ENCODE measurements at regions not wholly inside any gene's neighbourhood (a gene's known extent, or its start where the extent isn't known, plus 50 kb on each side); places are given as distances from the start of the nearest gene placed in this dataset.

DNA sequence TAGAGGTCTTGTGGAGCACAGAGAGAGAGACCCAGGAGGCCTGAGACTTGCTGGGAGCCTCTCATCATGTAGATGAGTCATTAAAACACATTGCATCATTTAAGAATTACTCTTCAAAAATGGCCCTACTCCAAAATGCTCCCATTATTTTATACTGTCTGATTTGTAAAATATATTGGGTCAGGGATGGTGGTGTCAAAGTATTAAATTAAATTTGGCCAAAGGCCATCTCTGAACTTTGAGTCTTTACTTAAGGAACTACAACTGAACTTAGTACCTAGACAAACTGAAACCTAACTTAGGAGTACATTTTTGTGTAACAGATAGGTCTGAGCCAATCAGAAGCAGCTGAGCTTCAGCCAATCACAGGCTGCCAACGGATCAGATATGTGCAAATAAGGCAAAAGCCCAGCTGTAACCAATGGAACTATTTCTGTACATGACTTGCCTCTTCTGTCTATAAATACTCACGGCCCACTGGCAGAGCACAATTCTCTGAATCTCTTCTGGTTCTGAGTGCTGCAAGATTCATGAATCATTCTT lies 657.2 kb downstream of the TLE1 start:
- peak overlapping the region in 1 of 4 donors; percentile 6 for H3K27ac ChIP-seq
- 55 to 70% methylated on average over 2 of the region's 2 CpGs for WGBS, 2 donors

DNA sequence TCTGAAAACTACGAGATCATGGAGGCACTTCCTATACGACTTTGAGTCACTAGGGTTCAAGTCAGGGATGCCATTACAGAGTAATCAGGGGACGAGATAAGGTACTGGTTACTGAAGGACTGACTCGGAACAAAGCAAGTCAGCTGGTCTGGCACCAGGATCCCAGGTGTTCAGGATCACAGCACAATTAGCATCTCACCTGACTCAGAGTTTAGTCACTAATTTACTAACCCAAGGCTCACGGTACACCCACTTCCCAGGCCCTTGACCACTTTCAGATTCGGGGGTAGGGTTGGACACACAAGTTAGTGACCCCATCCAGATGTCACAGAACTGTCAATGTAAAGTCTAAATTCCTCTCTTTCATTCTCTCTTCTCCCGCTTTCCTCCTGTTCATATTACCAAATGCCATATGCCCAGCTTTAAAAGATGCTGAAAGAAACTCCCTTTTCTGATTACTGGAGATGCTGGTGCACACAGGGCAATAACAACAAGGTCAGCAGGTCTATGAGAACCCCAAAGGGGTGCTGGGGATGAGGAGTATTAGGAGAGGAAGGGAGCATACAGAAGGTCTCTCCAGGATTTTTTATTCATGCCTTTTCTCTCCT lies 657.8 kb downstream of the TLE1 start:
- Histone ChIP-seq H3K27me3 (no peaks in the 10 kb centered on the region), H3K4me1 (peaks cover 0 to 6% (median 0%) of the 10 kb centered on the region in 4 donors), H3K4me3 (no peak overlapping the region), H3K27ac (peak overlapping the region in 1 of 4 donors; percentile 6), H3K9me3 (no peaks in the 10 kb centered on the region), H3K36me3 (no peaks in the 10 kb centered on the region)
- WGBS, 2 donors: 64 to 81% methylated on average over 7 of the region's 7 CpGs
- no peak for DNase-seq
- intact Hi-C loops (cut with DNase I): no loop called here
- TF ChIP-seq EP300 (IDR thresholded peaks at IDR 0.05) (no peak), POLR2A (IDR thresholded peaks at IDR 0.05) (no peak), POLR2AphosphoS5 (IDR thresholded peaks at IDR 0.05) (no peak)
- TF ChIP-seq, protein P1, sequence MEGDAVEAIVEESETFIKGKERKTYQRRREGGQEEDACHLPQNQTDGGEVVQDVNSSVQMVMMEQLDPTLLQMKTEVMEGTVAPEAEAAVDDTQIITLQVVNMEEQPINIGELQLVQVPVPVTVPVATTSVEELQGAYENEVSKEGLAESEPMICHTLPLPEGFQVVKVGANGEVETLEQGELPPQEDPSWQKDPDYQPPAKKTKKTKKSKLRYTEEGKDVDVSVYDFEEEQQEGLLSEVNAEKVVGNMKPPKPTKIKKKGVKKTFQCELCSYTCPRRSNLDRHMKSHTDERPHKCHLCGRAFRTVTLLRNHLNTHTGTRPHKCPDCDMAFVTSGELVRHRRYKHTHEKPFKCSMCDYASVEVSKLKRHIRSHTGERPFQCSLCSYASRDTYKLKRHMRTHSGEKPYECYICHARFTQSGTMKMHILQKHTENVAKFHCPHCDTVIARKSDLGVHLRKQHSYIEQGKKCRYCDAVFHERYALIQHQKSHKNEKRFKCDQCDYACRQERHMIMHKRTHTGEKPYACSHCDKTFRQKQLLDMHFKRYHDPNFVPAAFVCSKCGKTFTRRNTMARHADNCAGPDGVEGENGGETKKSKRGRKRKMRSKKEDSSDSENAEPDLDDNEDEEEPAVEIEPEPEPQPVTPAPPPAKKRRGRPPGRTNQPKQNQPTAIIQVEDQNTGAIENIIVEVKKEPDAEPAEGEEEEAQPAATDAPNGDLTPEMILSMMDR (IDR thresholded peaks at IDR 0.05): no peak

More for the DNA sequence above, 657.2 kb downstream of the TLE1 start:
- H3K9me3 ChIP-seq: no peaks in the 10 kb centered on the region
- no peaks in the 10 kb centered on the region for H3K27me3 ChIP-seq
- H3K36me3 ChIP-seq: no peaks in the 10 kb centered on the region
- no peak for DNase-seq
- no peak overlapping the region for H3K4me3 ChIP-seq
- peaks cover 0 to 6% (median 0%) of the 10 kb centered on the region in 4 donors for H3K4me1 ChIP-seq
- TF ChIP-seq EP300 (IDR thresholded peaks at IDR 0.05) (no peak), POLR2AphosphoS5 (IDR thresholded peaks at IDR 0.05) (no peak), POLR2A (IDR thresholded peaks at IDR 0.05) (no peak)
- TF ChIP-seq, protein P1 (IDR thresholded peaks at IDR 0.05): no peak
- intact Hi-C loops (cut with DNase I): no loop called here

DNA sequence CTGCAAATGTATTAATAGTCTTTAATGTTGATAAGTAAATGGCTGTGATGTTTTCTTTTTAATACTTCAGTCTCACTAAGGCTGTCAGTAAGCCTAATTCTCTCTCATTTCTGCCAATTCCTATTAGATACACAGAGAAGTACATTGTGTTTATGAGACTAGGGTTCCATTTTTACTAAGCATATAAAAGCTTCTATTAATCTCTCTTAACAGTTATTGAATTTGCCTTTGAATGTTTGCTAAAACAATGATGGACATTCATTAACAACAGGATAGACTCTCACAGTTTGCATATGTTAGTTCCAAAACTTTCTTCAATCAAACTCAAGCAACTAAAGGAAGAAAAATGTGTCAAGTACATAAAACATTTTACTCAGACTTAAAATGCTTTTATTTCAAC lies 659.3 kb downstream of the TLE1 start:
- intact Hi-C loops (cut with DNase I): no loop called here

DNA sequence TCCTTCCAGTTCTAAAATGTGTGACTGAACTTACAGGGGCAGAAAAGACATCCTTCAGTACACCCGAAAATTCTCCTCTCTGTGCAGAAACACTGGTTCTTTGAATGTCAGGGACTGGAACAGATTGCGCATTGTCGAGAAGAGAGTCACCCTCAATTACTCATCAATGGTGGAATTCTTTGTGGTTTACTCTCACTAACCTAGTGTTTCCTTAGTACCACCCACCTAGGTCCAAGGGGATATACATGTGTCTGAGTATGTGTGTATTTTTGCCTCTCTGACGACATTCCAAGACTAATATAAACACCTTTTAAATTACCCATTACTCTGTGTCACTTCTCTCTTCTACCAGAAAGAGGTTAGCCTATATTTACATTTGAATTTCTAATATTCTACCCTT lies 660.8 kb downstream of the TLE1 start:
- Histone ChIP-seq H3K4me1 (peaks cover 0 to 6% (median 0%) of the 10 kb centered on the region in 4 donors), H3K27me3 (no peaks in the 10 kb centered on the region), H3K27ac (no peak overlapping the region), H3K9me3 (no peaks in the 10 kb centered on the region), H3K36me3 (no peaks in the 10 kb centered on the region), H3K4me3 (no peak overlapping the region)
- intact Hi-C loops (cut with DNase I): no loop called here
- 72 to 85% methylated on average over 4 of the region's 4 CpGs for WGBS, 2 donors
- no peak for TF ChIP-seq POLR2A (IDR thresholded peaks at IDR 0.05)
- TF ChIP-seq POLR2AphosphoS5 (IDR thresholded peaks at IDR 0.05): no peak
- TF ChIP-seq EP300 (IDR thresholded peaks at IDR 0.05): no peak
- TF ChIP-seq, protein P1 (IDR thresholded peaks at IDR 0.05): no peak
- no peak for DNase-seq

More for the DNA sequence above, 659.3 kb downstream of the TLE1 start:
- Histone ChIP-seq H3K4me1 (peaks cover 0 to 6% (median 0%) of the 10 kb centered on the region in 4 donors), H3K27me3 (no peaks in the 10 kb centered on the region), H3K27ac (no peak overlapping the region), H3K4me3 (no peak overlapping the region), H3K36me3 (no peaks in the 10 kb centered on the region), H3K9me3 (no peaks in the 10 kb centered on the region)
- TF ChIP-seq EP300 (IDR thresholded peaks at IDR 0.05) (no peak), POLR2AphosphoS5 (IDR thresholded peaks at IDR 0.05) (no peak), POLR2A (IDR thresholded peaks at IDR 0.05) (no peak)
- TF ChIP-seq, protein P1 (IDR thresholded peaks at IDR 0.05): no peak
- no peak for DNase-seq

Data from sigmoid colon (tissue), 6 donors.